ENCODE measurements at regions not wholly inside any gene's neighbourhood (a gene's known extent, or its start where the extent isn't known, plus 50 kb on each side); places are given as distances from the start of the nearest gene placed in this dataset.

DNA sequence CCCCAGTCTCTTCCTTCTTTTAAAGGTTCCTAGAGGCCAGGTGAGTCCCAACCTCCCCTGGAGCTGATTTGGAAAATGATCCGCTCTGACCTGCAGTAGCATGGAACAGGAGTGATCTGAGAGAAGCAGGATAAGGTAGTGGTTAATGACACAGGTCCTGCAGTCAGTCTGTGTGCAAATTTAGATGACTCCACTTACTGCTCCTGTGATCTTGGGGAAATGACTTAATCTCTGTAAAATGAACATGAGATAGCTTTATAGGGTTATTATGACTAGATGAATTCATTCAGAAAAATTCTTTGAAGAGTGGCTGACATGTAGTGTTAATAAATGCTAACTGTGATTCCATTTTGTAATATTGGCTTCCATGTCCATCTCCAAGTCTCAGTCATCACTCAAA, 374.9 kb upstream of the CAMK1G start:
- TF ChIP-seq FEZF1 (tag by site-specific recombination; IDR thresholded peaks at IDR 0.05) (no peak), ZNF585B (tag by site-specific recombination; IDR thresholded peaks at IDR 0.05) (no peak), HOXC10 (CRISPR knock-in tag; IDR thresholded peaks at IDR 0.05) (no peak), ZNF214 (tag by site-specific recombination; IDR thresholded peaks at IDR 0.05; ENCODE audit: borderline replicate concordance) (no peak), ZNF549 (tag by site-specific recombination; IDR thresholded peaks at IDR 0.05) (no peak), ZNF670 (tag by site-specific recombination; IDR thresholded peaks at IDR 0.05; ENCODE audit: low read depth) (no peak)
- TF ChIP-seq, protein P1, sequence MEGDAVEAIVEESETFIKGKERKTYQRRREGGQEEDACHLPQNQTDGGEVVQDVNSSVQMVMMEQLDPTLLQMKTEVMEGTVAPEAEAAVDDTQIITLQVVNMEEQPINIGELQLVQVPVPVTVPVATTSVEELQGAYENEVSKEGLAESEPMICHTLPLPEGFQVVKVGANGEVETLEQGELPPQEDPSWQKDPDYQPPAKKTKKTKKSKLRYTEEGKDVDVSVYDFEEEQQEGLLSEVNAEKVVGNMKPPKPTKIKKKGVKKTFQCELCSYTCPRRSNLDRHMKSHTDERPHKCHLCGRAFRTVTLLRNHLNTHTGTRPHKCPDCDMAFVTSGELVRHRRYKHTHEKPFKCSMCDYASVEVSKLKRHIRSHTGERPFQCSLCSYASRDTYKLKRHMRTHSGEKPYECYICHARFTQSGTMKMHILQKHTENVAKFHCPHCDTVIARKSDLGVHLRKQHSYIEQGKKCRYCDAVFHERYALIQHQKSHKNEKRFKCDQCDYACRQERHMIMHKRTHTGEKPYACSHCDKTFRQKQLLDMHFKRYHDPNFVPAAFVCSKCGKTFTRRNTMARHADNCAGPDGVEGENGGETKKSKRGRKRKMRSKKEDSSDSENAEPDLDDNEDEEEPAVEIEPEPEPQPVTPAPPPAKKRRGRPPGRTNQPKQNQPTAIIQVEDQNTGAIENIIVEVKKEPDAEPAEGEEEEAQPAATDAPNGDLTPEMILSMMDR (tag by site-specific recombination; IDR thresholded peaks at IDR 0.05), result no peak
- TF ChIP-seq, protein P2, sequence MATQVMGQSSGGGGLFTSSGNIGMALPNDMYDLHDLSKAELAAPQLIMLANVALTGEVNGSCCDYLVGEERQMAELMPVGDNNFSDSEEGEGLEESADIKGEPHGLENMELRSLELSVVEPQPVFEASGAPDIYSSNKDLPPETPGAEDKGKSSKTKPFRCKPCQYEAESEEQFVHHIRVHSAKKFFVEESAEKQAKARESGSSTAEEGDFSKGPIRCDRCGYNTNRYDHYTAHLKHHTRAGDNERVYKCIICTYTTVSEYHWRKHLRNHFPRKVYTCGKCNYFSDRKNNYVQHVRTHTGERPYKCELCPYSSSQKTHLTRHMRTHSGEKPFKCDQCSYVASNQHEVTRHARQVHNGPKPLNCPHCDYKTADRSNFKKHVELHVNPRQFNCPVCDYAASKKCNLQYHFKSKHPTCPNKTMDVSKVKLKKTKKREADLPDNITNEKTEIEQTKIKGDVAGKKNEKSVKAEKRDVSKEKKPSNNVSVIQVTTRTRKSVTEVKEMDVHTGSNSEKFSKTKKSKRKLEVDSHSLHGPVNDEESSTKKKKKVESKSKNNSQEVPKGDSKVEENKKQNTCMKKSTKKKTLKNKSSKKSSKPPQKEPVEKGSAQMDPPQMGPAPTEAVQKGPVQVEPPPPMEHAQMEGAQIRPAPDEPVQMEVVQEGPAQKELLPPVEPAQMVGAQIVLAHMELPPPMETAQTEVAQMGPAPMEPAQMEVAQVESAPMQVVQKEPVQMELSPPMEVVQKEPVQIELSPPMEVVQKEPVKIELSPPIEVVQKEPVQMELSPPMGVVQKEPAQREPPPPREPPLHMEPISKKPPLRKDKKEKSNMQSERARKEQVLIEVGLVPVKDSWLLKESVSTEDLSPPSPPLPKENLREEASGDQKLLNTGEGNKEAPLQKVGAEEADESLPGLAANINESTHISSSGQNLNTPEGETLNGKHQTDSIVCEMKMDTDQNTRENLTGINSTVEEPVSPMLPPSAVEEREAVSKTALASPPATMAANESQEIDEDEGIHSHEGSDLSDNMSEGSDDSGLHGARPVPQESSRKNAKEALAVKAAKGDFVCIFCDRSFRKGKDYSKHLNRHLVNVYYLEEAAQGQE (tag by site-specific recombination; IDR thresholded peaks at IDR 0.05), result no peak
- TF ChIP-seq, protein P3, sequence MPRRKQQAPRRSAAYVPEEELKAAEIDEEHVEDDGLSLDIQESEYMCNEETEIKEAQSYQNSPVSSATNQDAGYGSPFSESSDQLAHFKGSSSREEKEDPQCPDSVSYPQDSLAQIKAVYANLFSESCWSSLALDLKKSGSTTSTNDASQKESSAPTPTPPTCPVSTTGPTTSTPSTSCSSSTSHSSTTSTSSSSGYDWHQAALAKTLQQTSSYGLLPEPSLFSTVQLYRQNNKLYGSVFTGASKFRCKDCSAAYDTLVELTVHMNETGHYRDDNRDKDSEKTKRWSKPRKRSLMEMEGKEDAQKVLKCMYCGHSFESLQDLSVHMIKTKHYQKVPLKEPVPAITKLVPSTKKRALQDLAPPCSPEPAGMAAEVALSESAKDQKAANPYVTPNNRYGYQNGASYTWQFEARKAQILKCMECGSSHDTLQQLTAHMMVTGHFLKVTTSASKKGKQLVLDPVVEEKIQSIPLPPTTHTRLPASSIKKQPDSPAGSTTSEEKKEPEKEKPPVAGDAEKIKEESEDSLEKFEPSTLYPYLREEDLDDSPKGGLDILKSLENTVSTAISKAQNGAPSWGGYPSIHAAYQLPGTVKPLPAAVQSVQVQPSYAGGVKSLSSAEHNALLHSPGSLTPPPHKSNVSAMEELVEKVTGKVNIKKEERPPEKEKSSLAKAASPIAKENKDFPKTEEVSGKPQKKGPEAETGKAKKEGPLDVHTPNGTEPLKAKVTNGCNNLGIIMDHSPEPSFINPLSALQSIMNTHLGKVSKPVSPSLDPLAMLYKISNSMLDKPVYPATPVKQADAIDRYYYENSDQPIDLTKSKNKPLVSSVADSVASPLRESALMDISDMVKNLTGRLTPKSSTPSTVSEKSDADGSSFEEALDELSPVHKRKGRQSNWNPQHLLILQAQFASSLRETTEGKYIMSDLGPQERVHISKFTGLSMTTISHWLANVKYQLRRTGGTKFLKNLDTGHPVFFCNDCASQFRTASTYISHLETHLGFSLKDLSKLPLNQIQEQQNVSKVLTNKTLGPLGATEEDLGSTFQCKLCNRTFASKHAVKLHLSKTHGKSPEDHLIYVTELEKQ (tag by site-specific recombination; IDR thresholded peaks at IDR 0.05; ENCODE audit: borderline replicate concordance), result no peak
